Stimulated activated CD4-positive, alpha-beta T cell treated with anti-CD3 and anti-CD28 coated beads, TNF-alpha, amount 100 ng/mL, for 24 hours (primary cell): ENCODE measurements at regions not wholly inside any gene's neighbourhood (a gene's known extent, or its start where the extent isn't known, plus 50 kb on each side); places are given as distances from the start of the nearest gene placed in this dataset.

Source experiments
- DNase-seq, 3 experiments: peaks; one replicate each; pipeline ENCODE4 v3.0.0-alpha.2; 2020; ENCODE audit warnings: low read depth in 3 of 3

- no peak for DNase-seq
Measured at GRCh38 chr16:13291591-13292333, 390.4 kb downstream of the SHISA9 start.

- no peak for DNase-seq
Measured at GRCh38 chr16:13296206-13296605, 394.8 kb downstream of the SHISA9 start.

- DNase-seq = no peak
Measured at GRCh38 chr16:13298666-13299065, 397.3 kb downstream of the SHISA9 start.

- DNase-seq = no peak
Measured at GRCh38 chr16:13300066-13300840, 398.9 kb downstream of the SHISA9 start.

- no peak for DNase-seq
Measured at GRCh38 chr16:13305019-13305755, 403.8 kb downstream of the SHISA9 start.

GRCh38 chr16:13306161-13306995 lies 405.0 kb downstream of the SHISA9 start:
- no peak for DNase-seq

- no peak for DNase-seq
Measured at GRCh38 chr16:13307255-13307654, 405.9 kb downstream of the SHISA9 start.

GRCh38 chr16:13307851-13308250 lies 406.5 kb downstream of the SHISA9 start:
- DNase-seq = no peak

GRCh38 chr16:13312063-13312462 lies 410.7 kb downstream of the SHISA9 start:
- DNase-seq = no peak

GRCh38 chr16:13313351-13313750 lies 412.0 kb downstream of the SHISA9 start:
- no peak for DNase-seq

GRCh38 chr16:13314633-13315032 lies 413.2 kb downstream of the SHISA9 start:
- DNase-seq = no peak

GRCh38 chr16:13315642-13316427 lies 414.4 kb downstream of the SHISA9 start:
- DNase-seq = no peak

GRCh38 chr16:13322336-13322735 lies 420.9 kb downstream of the SHISA9 start:
- DNase-seq = no peak

GRCh38 chr16:13324851-13325250 lies 423.5 kb downstream of the SHISA9 start:
- DNase-seq = no peak

GRCh38 chr16:13325396-13325795 lies 424.0 kb downstream of the SHISA9 start:
- DNase-seq = no peak

GRCh38 chr16:13331918-13332317 lies 430.5 kb downstream of the SHISA9 start:
- DNase-seq = no peak

- no peak for DNase-seq
Measured at GRCh38 chr16:13332713-13333255, 431.4 kb downstream of the SHISA9 start.

GRCh38 chr16:13333336-13333735 lies 431.9 kb downstream of the SHISA9 start:
- no peak for DNase-seq

GRCh38 chr16:13335879-13336278 lies 434.5 kb downstream of the SHISA9 start:
- no peak for DNase-seq

GRCh38 chr16:13336335-13336734 lies 434.9 kb downstream of the SHISA9 start:
- no peak for DNase-seq
